ENCODE measurements at regions not wholly inside any gene's neighbourhood (a gene's known extent, or its start where the extent isn't known, plus 50 kb on each side); places are given as distances from the start of the nearest gene placed in this dataset.

GRCh38 chr3:84789961-84790360 is 168.8 kb upstream of the CADM2 start:
- no peak for DNase-seq
- no peak overlapping the region for H2BK15ac ChIP-seq (ENCODE audit: low read depth, poor library complexity, severe bottlenecking)
- no peak overlapping the region for H3K18ac ChIP-seq (ENCODE audit: low read depth in 1 of 2, low read length in 2 of 2)
- no peak overlapping the region for H4K91ac ChIP-seq (ENCODE audit: low read length)
- H3K14ac ChIP-seq (ENCODE audit: low read length in 2 of 2): no peak overlapping the region
- H2BK12ac ChIP-seq (ENCODE audit: low read length in 2 of 2): no peak overlapping the region
- no peaks in the 10 kb centered on the region for H3K4me1 ChIP-seq (ENCODE audit: control insufficient read depth, insufficient read depth, low read depth, low read length)
- no peaks in the 10 kb centered on the region for H3K36me3 ChIP-seq (ENCODE audit: control insufficient read depth in 1 of 2, insufficient read depth in 2 of 2, low read depth in 1 of 2, low read length in 2 of 2)
- no peak overlapping the region for H3K9ac ChIP-seq (ENCODE audit: low read length)
- H2AFZ ChIP-seq (ENCODE audit: low read depth, low read length): no peak overlapping the region
- H3K27me3 ChIP-seq (ENCODE audit: control insufficient read depth in 1 of 2, insufficient read depth in 1 of 2, low read length in 2 of 2): no peaks in the 10 kb centered on the region
- H2AK5ac ChIP-seq (ENCODE audit: low read length, severe bottlenecking): no peak overlapping the region
- no peak overlapping the region for H2BK120ac ChIP-seq (ENCODE audit: low read depth, low read length)
- no peak overlapping the region for H2BK5ac ChIP-seq (ENCODE audit: low read depth, low read length, poor library complexity, severe bottlenecking)
- H3K27ac ChIP-seq (ENCODE audit: low read length, poor library complexity, severe bottlenecking): no peak overlapping the region
- H3K9me3 ChIP-seq (ENCODE audit: control insufficient read depth, low read length): peaks cover 9% of the 10 kb centered on the region
- H3K4ac ChIP-seq (ENCODE audit: low read depth in 1 of 2, low read length in 2 of 2): no peak overlapping the region
- no peak overlapping the region for H3K4me2 ChIP-seq (ENCODE audit: low read length, poor library complexity, severe bottlenecking)
- no peak overlapping the region for H3K23ac ChIP-seq (ENCODE audit: low read length in 2 of 2)
- no peak overlapping the region for H4K8ac ChIP-seq (ENCODE audit: low read length)
- 52% methylated on average over 1 of the region's 1 CpG for WGBS
- no peaks in the 10 kb centered on the region for H3K79me1 ChIP-seq (replicated peaks; ENCODE audit: low read length, poor library complexity, severe bottlenecking)
- no peak overlapping the region for H3K4me3 ChIP-seq (ENCODE audit: insufficient read depth in 1 of 2, low read depth in 1 of 2, low read length in 2 of 2)

- Histone ChIP-seq H2AFZ (ENCODE audit: low read depth, low read length) (no peak overlapping the region), H3K79me1 (replicated peaks; ENCODE audit: low read length, poor library complexity, severe bottlenecking) (no peaks in the 10 kb centered on the region), H3K27me3 (ENCODE audit: control insufficient read depth in 1 of 2, insufficient read depth in 1 of 2, low read length in 2 of 2) (no peaks in the 10 kb centered on the region), H3K4ac (ENCODE audit: low read depth in 1 of 2, low read length in 2 of 2) (no peak overlapping the region), H4K8ac (ENCODE audit: low read length) (no peak overlapping the region), H3K23ac (ENCODE audit: low read length in 2 of 2) (no peak overlapping the region), H3K27ac (ENCODE audit: low read length, poor library complexity, severe bottlenecking) (no peak overlapping the region), H3K4me1 (ENCODE audit: control insufficient read depth, insufficient read depth, low read depth, low read length) (no peaks in the 10 kb centered on the region), H2BK12ac (ENCODE audit: low read length in 2 of 2) (no peak overlapping the region), H2BK15ac (ENCODE audit: low read depth, poor library complexity, severe bottlenecking) (no peak overlapping the region), H3K4me3 (ENCODE audit: insufficient read depth in 1 of 2, low read depth in 1 of 2, low read length in 2 of 2) (no peak overlapping the region), H2BK5ac (ENCODE audit: low read depth, low read length, poor library complexity, severe bottlenecking) (no peak overlapping the region), H3K9ac (ENCODE audit: low read length) (no peak overlapping the region), H3K18ac (ENCODE audit: low read depth in 1 of 2, low read length in 2 of 2) (no peak overlapping the region), H3K4me2 (ENCODE audit: low read length, poor library complexity, severe bottlenecking) (no peak overlapping the region), H3K36me3 (ENCODE audit: control insufficient read depth in 1 of 2, insufficient read depth in 2 of 2, low read depth in 1 of 2, low read length in 2 of 2) (no peaks in the 10 kb centered on the region), H3K14ac (ENCODE audit: low read length in 2 of 2) (no peak overlapping the region), H2AK5ac (ENCODE audit: low read length, severe bottlenecking) (no peak overlapping the region), H4K91ac (ENCODE audit: low read length) (no peak overlapping the region), H3K9me3 (ENCODE audit: control insufficient read depth, low read length) (no peaks in the 10 kb centered on the region), H2BK120ac (ENCODE audit: low read depth, low read length) (no peak overlapping the region)
- 65% methylated on average over 3 of the region's 3 CpGs for WGBS
- DNase-seq: no peak
These were observed 151.8 kb upstream of the CADM2 start for GRCh38 chr3:84806958-84807357.

DNA sequence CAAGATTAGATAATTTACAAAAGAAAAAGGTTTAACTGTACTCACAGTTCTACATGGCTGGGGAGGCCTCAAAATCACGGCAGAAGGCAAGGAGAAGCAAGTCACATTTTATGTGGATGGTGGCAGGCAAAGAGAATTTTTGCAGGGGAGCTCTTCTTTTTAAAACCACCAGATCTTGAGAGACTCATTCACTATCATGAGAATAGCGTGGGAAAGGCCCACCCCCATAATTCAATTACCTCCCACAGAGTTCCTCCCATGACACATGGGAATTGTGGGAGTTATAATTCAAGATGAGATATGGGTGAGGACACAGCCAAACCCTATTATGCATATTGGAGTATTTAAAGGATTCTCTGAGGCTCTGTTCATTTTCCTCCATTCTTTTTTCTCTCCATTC is 138.7 kb upstream of the CADM2 start:
- no peak overlapping the region for H2BK5ac ChIP-seq (ENCODE audit: low read depth, low read length, poor library complexity, severe bottlenecking)
- H2BK120ac ChIP-seq (ENCODE audit: low read depth, low read length): no peak overlapping the region
- no peaks in the 10 kb centered on the region for H3K36me3 ChIP-seq (ENCODE audit: control insufficient read depth in 1 of 2, insufficient read depth in 2 of 2, low read depth in 1 of 2, low read length in 2 of 2)
- no peak overlapping the region for H3K23ac ChIP-seq (ENCODE audit: low read length in 2 of 2)
- no peak for DNase-seq
- no peak overlapping the region for H3K4me3 ChIP-seq (ENCODE audit: insufficient read depth in 1 of 2, low read depth in 1 of 2, low read length in 2 of 2)
- H3K27ac ChIP-seq (ENCODE audit: low read length, poor library complexity, severe bottlenecking): no peak overlapping the region
- H3K4ac ChIP-seq (ENCODE audit: low read depth in 1 of 2, low read length in 2 of 2): no peak overlapping the region
- H2AFZ ChIP-seq (ENCODE audit: low read depth, low read length): no peak overlapping the region
- H2BK15ac ChIP-seq (ENCODE audit: low read depth, poor library complexity, severe bottlenecking): no peak overlapping the region
- H3K79me1 ChIP-seq (replicated peaks; ENCODE audit: low read length, poor library complexity, severe bottlenecking): no peaks in the 10 kb centered on the region
- no peak overlapping the region for H3K14ac ChIP-seq (ENCODE audit: low read length in 2 of 2)
- no peak overlapping the region for H4K8ac ChIP-seq (ENCODE audit: low read length)
- no peaks in the 10 kb centered on the region for H3K27me3 ChIP-seq (ENCODE audit: control insufficient read depth in 1 of 2, insufficient read depth in 1 of 2, low read length in 2 of 2)
- 60% methylated on average over 1 of the region's 2 CpGs for WGBS
- no peak overlapping the region for H3K18ac ChIP-seq (ENCODE audit: low read depth in 1 of 2, low read length in 2 of 2)
- H3K4me1 ChIP-seq (ENCODE audit: control insufficient read depth, insufficient read depth, low read depth, low read length): no peaks in the 10 kb centered on the region
- H2BK12ac ChIP-seq (ENCODE audit: low read length in 2 of 2): no peak overlapping the region
- H2AK5ac ChIP-seq (ENCODE audit: low read length, severe bottlenecking): no peak overlapping the region
- no peak overlapping the region for H4K91ac ChIP-seq (ENCODE audit: low read length)
- H3K4me2 ChIP-seq (ENCODE audit: low read length, poor library complexity, severe bottlenecking): no peak overlapping the region
- H3K9me3 ChIP-seq (ENCODE audit: control insufficient read depth, low read length): peaks cover 10% of the 10 kb centered on the region
- no peak overlapping the region for H3K9ac ChIP-seq (ENCODE audit: low read length)

- DNase-seq: no peak
- H3K18ac ChIP-seq (ENCODE audit: low read depth in 1 of 2, low read length in 2 of 2): no peak overlapping the region
- no peaks in the 10 kb centered on the region for H3K27me3 ChIP-seq (ENCODE audit: control insufficient read depth in 1 of 2, insufficient read depth in 1 of 2, low read length in 2 of 2)
- H2BK15ac ChIP-seq (ENCODE audit: low read depth, poor library complexity, severe bottlenecking): no peak overlapping the region
- H3K36me3 ChIP-seq (ENCODE audit: control insufficient read depth in 1 of 2, insufficient read depth in 2 of 2, low read depth in 1 of 2, low read length in 2 of 2): no peaks in the 10 kb centered on the region
- H2AFZ ChIP-seq (ENCODE audit: low read depth, low read length): no peak overlapping the region
- H3K4me2 ChIP-seq (ENCODE audit: low read length, poor library complexity, severe bottlenecking): no peak overlapping the region
- peaks cover 10% of the 10 kb centered on the region for H3K9me3 ChIP-seq (ENCODE audit: control insufficient read depth, low read length)
- H3K4me3 ChIP-seq (ENCODE audit: insufficient read depth in 1 of 2, low read depth in 1 of 2, low read length in 2 of 2): no peak overlapping the region
- no peak overlapping the region for H3K14ac ChIP-seq (ENCODE audit: low read length in 2 of 2)
- no peak overlapping the region for H4K91ac ChIP-seq (ENCODE audit: low read length)
- no peak overlapping the region for H3K23ac ChIP-seq (ENCODE audit: low read length in 2 of 2)
- H3K4ac ChIP-seq (ENCODE audit: low read depth in 1 of 2, low read length in 2 of 2): no peak overlapping the region
- no peak overlapping the region for H3K9ac ChIP-seq (ENCODE audit: low read length)
- H4K8ac ChIP-seq (ENCODE audit: low read length): no peak overlapping the region
- no peaks in the 10 kb centered on the region for H3K4me1 ChIP-seq (ENCODE audit: control insufficient read depth, insufficient read depth, low read depth, low read length)
- H2AK5ac ChIP-seq (ENCODE audit: low read length, severe bottlenecking): no peak overlapping the region
- no peak overlapping the region for H2BK5ac ChIP-seq (ENCODE audit: low read depth, low read length, poor library complexity, severe bottlenecking)
- H3K79me1 ChIP-seq (replicated peaks; ENCODE audit: low read length, poor library complexity, severe bottlenecking): no peaks in the 10 kb centered on the region
- H2BK12ac ChIP-seq (ENCODE audit: low read length in 2 of 2): no peak overlapping the region
- H3K27ac ChIP-seq (ENCODE audit: low read length, poor library complexity, severe bottlenecking): no peak overlapping the region
- H2BK120ac ChIP-seq (ENCODE audit: low read depth, low read length): no peak overlapping the region
These were observed 137.9 kb upstream of the CADM2 start for GRCh38 chr3:84820906-84821305.
